Ovary (tissue), 3 donors: ENCODE measurements at regions not wholly inside any gene's neighbourhood (a gene's known extent, or its start where the extent isn't known, plus 50 kb on each side); places are given as distances from the start of the nearest gene placed in this dataset.

Experiments
- EP300 ChIP-seq: sonication (generic); formaldehyde crosslinking; IDR thresholded peaks from one replicate; pipeline ENCODE4 v1.6.1; 2017; ENCODE audit warnings: antibody characterized with exemption
- POLR2A ChIP-seq: fragments of 450-650 bp; IDR thresholded peaks from one replicate; pipeline ENCODE4 v1.6.1; 2017; ENCODE audit warnings: antibody characterized with exemption, mild to moderate bottlenecking, moderate library complexity
- TF ChIP-seq, protein P1 (sequence below), 3 donors: fragments of 450-650 bp in 2 of 3; fragments of 200-600 bp in 1 of 3; IDR thresholded peaks; one replicate each; pipeline versions ENCODE4 v1.5.1 to v1.8.0; 2016 to 2022; ENCODE audit warnings: antibody characterized with exemption in 3 of 3, mild to moderate bottlenecking in 1 of 3
- donor health status: DM: no; HTN: no; CAD: no.

DNA sequence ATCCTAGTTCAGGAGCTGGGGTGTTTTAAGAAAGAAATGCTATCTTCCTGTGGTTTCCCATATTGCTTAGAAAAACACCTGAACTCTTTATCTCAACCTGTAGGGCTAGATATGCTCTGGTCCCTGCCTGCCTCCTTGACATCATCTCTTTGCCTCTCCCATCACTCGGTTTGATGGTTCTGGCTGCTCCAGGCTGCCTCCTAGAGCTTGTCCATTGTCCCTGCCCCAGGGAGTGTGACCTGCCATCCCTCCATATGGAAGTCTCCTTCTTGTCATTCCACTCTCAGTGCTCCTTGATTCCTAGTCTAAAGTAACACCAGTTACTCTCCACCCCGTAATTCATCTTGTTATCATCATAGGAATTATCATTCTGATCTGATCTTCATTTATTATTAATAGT is 369.0 kb upstream of the EEF2KMT start:
- TF ChIP-seq, protein P1, sequence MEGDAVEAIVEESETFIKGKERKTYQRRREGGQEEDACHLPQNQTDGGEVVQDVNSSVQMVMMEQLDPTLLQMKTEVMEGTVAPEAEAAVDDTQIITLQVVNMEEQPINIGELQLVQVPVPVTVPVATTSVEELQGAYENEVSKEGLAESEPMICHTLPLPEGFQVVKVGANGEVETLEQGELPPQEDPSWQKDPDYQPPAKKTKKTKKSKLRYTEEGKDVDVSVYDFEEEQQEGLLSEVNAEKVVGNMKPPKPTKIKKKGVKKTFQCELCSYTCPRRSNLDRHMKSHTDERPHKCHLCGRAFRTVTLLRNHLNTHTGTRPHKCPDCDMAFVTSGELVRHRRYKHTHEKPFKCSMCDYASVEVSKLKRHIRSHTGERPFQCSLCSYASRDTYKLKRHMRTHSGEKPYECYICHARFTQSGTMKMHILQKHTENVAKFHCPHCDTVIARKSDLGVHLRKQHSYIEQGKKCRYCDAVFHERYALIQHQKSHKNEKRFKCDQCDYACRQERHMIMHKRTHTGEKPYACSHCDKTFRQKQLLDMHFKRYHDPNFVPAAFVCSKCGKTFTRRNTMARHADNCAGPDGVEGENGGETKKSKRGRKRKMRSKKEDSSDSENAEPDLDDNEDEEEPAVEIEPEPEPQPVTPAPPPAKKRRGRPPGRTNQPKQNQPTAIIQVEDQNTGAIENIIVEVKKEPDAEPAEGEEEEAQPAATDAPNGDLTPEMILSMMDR (IDR thresholded peaks at IDR 0.05): no peak
- TF ChIP-seq EP300: no peak
- TF ChIP-seq POLR2A: no peak
